ENCODE measurements at regions not wholly inside any gene's neighbourhood (a gene's known extent, or its start where the extent isn't known, plus 50 kb on each side); places are given as distances from the start of the nearest gene placed in this dataset.

GRCh38 chr13:101003566-101003965 lies 329.0 kb upstream of the TMTC4 start:
- Histone ChIP-seq H3K79me2 (ENCODE audit: low read depth) (no peaks in the 10 kb centered on the region), H2AFZ (replicated peaks) (no peak overlapping the region), H3K27ac (no peak overlapping the region), H3F3A (ENCODE audit: low read depth) (no peaks in the 10 kb centered on the region), H3K36me3 (no peaks in the 10 kb centered on the region), H3K9ac (no peak overlapping the region), H3K4me1 (no peaks in the 10 kb centered on the region), H3K4me2 (no peak overlapping the region), H3K9me3 (ENCODE audit: low read depth) (no peaks in the 10 kb centered on the region), H4K20me1 (ENCODE audit: low read depth) (no peaks in the 10 kb centered on the region), H3K27me3 (no peaks in the 10 kb centered on the region), H3K4me3 (no peak overlapping the region)
- no peaks in the 10 kb centered on the region for H3K36me3 Mint-ChIP-seq
- no peaks in the 10 kb centered on the region for H3K9me3 Mint-ChIP-seq
- peaks cover 7% of the 10 kb centered on the region for H3K4me1 Mint-ChIP-seq
- DNase-seq (ENCODE audit: low spot score): no peak
- H3K4me3 Mint-ChIP-seq: no peak overlapping the region
- H3K27me3 Mint-ChIP-seq (ENCODE audit: insufficient read depth, low read depth): peaks cover 2% of the 10 kb centered on the region
- H3K27ac Mint-ChIP-seq: no peak overlapping the region
- TF ChIP-seq EZH2phosphoT487 (IDR thresholded peaks at IDR 0.05) (no peak), EZH2 (IDR thresholded peaks at IDR 0.05) (no peak), CTCF (IDR thresholded peaks at IDR 0.05) (no peak)

DNA sequence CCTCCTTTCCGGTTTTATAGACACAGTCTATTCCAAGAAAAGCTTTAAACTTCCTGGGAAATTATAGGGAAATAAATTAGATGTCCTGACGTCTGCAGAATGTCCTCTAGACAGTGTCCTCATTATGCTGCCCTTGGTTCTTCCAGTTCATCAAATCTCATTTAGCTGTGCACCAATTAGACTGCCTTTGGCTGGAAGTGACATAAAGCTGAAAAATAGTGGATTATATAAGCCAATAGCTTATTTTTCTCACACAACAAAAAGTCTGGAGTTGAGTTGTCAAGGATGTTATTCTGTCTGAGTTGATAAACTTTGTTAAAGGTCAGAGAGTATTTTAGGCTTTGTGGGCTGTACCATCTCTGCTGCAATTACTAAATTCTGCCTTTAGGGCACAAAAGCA lies 314.8 kb upstream of the TMTC4 start:
- no peaks in the 10 kb centered on the region for H3K27me3 Mint-ChIP-seq (ENCODE audit: insufficient read depth, low read depth)
- Histone ChIP-seq H3K36me3 (no peaks in the 10 kb centered on the region), H3K27me3 (no peaks in the 10 kb centered on the region), H3K9ac (no peak overlapping the region), H3K4me1 (peaks cover 8% of the 10 kb centered on the region), H3F3A (ENCODE audit: low read depth) (no peaks in the 10 kb centered on the region), H3K27ac (no peak overlapping the region), H4K20me1 (ENCODE audit: low read depth) (no peaks in the 10 kb centered on the region), H3K4me3 (no peak overlapping the region), H2AFZ (replicated peaks) (no peak overlapping the region), H3K4me2 (no peak overlapping the region), H3K79me2 (ENCODE audit: low read depth) (no peaks in the 10 kb centered on the region), H3K9me3 (ENCODE audit: low read depth) (no peaks in the 10 kb centered on the region)
- peaks cover 21% of the 10 kb centered on the region for H3K9me3 Mint-ChIP-seq
- TF ChIP-seq EZH2phosphoT487 (IDR thresholded peaks at IDR 0.05) (no peak), EZH2 (IDR thresholded peaks at IDR 0.05) (no peak)
- no peak overlapping the region for H3K27ac Mint-ChIP-seq
- no peak for DNase-seq (ENCODE audit: low spot score)
- no peaks in the 10 kb centered on the region for H3K36me3 Mint-ChIP-seq
- H3K4me3 Mint-ChIP-seq: no peak overlapping the region
- peaks cover 19% of the 10 kb centered on the region for H3K4me1 Mint-ChIP-seq

DNA sequence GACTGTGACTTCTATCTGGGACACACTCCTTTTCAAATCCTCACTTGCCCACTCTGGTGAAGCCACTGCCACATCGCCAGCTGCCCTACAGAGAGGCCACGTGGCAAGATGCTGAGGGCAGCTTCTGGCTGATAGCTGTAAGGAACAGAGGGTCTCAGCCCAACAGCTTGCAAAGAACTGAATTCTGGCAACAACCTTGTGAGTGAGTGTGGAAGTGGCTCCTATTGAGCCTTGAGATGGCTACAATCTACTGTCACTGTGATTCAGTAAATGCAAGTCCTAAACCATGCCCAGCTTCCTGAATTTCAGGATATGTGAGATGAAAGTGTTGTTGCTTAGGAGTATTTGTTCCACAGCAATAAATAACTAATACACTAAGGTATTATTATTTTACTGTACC lies 314.3 kb upstream of the TMTC4 start:
- peaks cover 19% of the 10 kb centered on the region for H3K9me3 Mint-ChIP-seq
- Histone ChIP-seq H3K4me1 (peaks cover 8% of the 10 kb centered on the region), H3K9ac (no peak overlapping the region), H2AFZ (replicated peaks) (no peak overlapping the region), H3K9me3 (ENCODE audit: low read depth) (no peaks in the 10 kb centered on the region), H3K27ac (no peak overlapping the region), H3F3A (ENCODE audit: low read depth) (no peaks in the 10 kb centered on the region), H3K4me3 (no peak overlapping the region), H3K79me2 (ENCODE audit: low read depth) (no peaks in the 10 kb centered on the region), H4K20me1 (ENCODE audit: low read depth) (no peaks in the 10 kb centered on the region), H3K36me3 (no peaks in the 10 kb centered on the region), H3K27me3 (no peaks in the 10 kb centered on the region), H3K4me2 (no peak overlapping the region)
- no peak overlapping the region for H3K27ac Mint-ChIP-seq
- no peak for TF ChIP-seq EZH2phosphoT487 (IDR thresholded peaks at IDR 0.05)
- TF ChIP-seq CTCF (IDR thresholded peaks at IDR 0.05): no peak
- no peak for TF ChIP-seq EZH2 (IDR thresholded peaks at IDR 0.05)
- H3K4me1 Mint-ChIP-seq: peaks cover 23% of the 10 kb centered on the region
- H3K4me3 Mint-ChIP-seq: no peak overlapping the region
- H3K36me3 Mint-ChIP-seq: no peaks in the 10 kb centered on the region
- no peaks in the 10 kb centered on the region for H3K27me3 Mint-ChIP-seq (ENCODE audit: insufficient read depth, low read depth)
- DNase-seq (ENCODE audit: low spot score): no peak

GRCh38 chr13:100987948-100988347 lies 313.4 kb upstream of the TMTC4 start:
- no peak for TF ChIP-seq EZH2 (IDR thresholded peaks at IDR 0.05)
- peak; percentile 54 for TF ChIP-seq CTCF (IDR thresholded peaks at IDR 0.05)
- Histone ChIP-seq H3K4me1 (peaks cover 8% of the 10 kb centered on the region), H2AFZ (replicated peaks) (peak overlapping the region; percentile 99), H3K9ac (no peak overlapping the region), H3K79me2 (ENCODE audit: low read depth) (no peaks in the 10 kb centered on the region), H3K4me2 (no peak overlapping the region), H3K4me3 (no peak overlapping the region), H3K27me3 (no peaks in the 10 kb centered on the region), H3F3A (ENCODE audit: low read depth) (no peaks in the 10 kb centered on the region), H3K36me3 (no peaks in the 10 kb centered on the region), H3K9me3 (ENCODE audit: low read depth) (no peaks in the 10 kb centered on the region), H3K27ac (no peak overlapping the region), H4K20me1 (ENCODE audit: low read depth) (no peaks in the 10 kb centered on the region)
- no peaks in the 10 kb centered on the region for H3K36me3 Mint-ChIP-seq
- peak; percentile 57 for DNase-seq (ENCODE audit: low spot score)
- no peaks in the 10 kb centered on the region for H3K27me3 Mint-ChIP-seq (ENCODE audit: insufficient read depth, low read depth)
- peak overlapping the region; percentile 76 for H3K27ac Mint-ChIP-seq
- no peak overlapping the region for H3K4me3 Mint-ChIP-seq
- peaks cover 25% of the 10 kb centered on the region for H3K4me1 Mint-ChIP-seq
- H3K9me3 Mint-ChIP-seq: peaks cover 19% of the 10 kb centered on the region
